ENCODE measurements at regions not wholly inside any gene's neighbourhood (a gene's known extent, or its start where the extent isn't known, plus 50 kb on each side); places are given as distances from the start of the nearest gene placed in this dataset.

GRCh38 chr2:176830362-176830761 is 382.2 kb upstream of the HNRNPA3 start:
- TF ChIP-seq POLR2A (IDR thresholded peaks at IDR 0.05), result no peak
- no peak for TF ChIP-seq CTCF (IDR thresholded peaks at IDR 0.05)

Measured in Peyer's patch (tissue), 4 donors.